ENCODE measurements at regions not wholly inside any gene's neighbourhood (a gene's known extent, or its start where the extent isn't known, plus 50 kb on each side); places are given as distances from the start of the nearest gene placed in this dataset.

DNA sequence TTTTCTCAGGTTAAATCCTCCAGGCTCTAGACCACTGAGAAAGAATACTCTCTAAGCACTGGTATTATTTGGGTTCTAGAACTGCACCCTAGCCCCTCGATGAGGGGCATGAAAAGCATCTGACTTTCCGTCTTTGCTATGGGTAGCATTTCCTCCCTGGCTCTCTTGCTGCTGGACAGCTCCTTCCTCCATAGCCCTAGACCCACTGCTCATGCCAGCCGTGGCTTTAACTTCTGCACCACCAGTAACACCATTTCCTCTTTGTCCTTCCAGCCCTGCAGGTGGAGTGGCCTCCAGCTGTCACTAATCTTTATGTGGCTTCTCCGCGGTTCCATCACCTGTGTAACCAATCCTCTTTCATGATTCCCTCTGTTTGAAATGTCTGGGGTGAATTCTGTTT, 194.9 kb downstream of the SCP2D1 start:
- no peak for TF ChIP-seq POLR2A (IDR thresholded peaks at IDR 0.05)
- TF ChIP-seq, protein P1, sequence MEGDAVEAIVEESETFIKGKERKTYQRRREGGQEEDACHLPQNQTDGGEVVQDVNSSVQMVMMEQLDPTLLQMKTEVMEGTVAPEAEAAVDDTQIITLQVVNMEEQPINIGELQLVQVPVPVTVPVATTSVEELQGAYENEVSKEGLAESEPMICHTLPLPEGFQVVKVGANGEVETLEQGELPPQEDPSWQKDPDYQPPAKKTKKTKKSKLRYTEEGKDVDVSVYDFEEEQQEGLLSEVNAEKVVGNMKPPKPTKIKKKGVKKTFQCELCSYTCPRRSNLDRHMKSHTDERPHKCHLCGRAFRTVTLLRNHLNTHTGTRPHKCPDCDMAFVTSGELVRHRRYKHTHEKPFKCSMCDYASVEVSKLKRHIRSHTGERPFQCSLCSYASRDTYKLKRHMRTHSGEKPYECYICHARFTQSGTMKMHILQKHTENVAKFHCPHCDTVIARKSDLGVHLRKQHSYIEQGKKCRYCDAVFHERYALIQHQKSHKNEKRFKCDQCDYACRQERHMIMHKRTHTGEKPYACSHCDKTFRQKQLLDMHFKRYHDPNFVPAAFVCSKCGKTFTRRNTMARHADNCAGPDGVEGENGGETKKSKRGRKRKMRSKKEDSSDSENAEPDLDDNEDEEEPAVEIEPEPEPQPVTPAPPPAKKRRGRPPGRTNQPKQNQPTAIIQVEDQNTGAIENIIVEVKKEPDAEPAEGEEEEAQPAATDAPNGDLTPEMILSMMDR (IDR thresholded peaks at IDR 0.05), result no peak

Data from heart left ventricle (tissue), 13 donors.